Ascending aorta (tissue), 2 donors: ENCODE measurements at regions not wholly inside any gene's neighbourhood (a gene's known extent, or its start where the extent isn't known, plus 50 kb on each side); places are given as distances from the start of the nearest gene placed in this dataset.

Experiments used
- DNase-seq, 2 donors: peaks; one replicate each; pipeline ENCODE4 v3.0.0-alpha.2; 2019; ENCODE audit warnings: low spot score in 2 of 2
- H3K27ac ChIP-seq, 2 donors: fragments of 200-600 bp; sonication (generic); one replicate each; pipeline ENCODE4 v1.5.1; 2016 to 2017; ENCODE audit warnings: mild to moderate bottlenecking in 1 of 2
- H3K27me3 ChIP-seq: fragments of 200-600 bp; sonication (generic); one replicate; pipeline ENCODE4 v1.5.1; 2017
- H3K36me3 ChIP-seq, 2 donors: fragments of 200-600 bp; sonication (generic); one replicate each; pipeline ENCODE4 v1.5.1; 2016
- H3K4me1 ChIP-seq, 2 donors: fragments of 200-600 bp; sonication (generic); one replicate each; pipeline ENCODE4 v1.5.1; 2016 to 2017; ENCODE audit warnings: mild to moderate bottlenecking in 1 of 2
- H3K4me3 ChIP-seq, 2 donors: fragments of 200-600 bp; sonication (generic); one replicate each; pipeline ENCODE4 v1.5.1; 2016 to 2017; ENCODE audit warnings: mild to moderate bottlenecking in 1 of 2
- H3K9me3 ChIP-seq, 2 donors: fragments of 200-600 bp; sonication (generic); one replicate each; pipeline ENCODE4 v1.5.1; 2016
- intact Hi-C: fragments of 100-400 bp; cut with DNase I; formaldehyde crosslinking; loops from one replicate; pipeline ENCODE4 v1.15.1; 2023
- TF ChIP-seq, protein P1 (sequence below), 3 experiments: fragments of 200-600 bp in 2 of 3; fragments of 450-650 bp in 1 of 3; sonication (generic) in 2 of 3; IDR thresholded peaks; one replicate each; pipeline ENCODE4 v1.5.1; 2016 to 2019; ENCODE audit warnings: antibody characterized with exemption in 3 of 3, mild to moderate bottlenecking in 1 of 3, moderate library complexity in 1 of 3

DNA sequence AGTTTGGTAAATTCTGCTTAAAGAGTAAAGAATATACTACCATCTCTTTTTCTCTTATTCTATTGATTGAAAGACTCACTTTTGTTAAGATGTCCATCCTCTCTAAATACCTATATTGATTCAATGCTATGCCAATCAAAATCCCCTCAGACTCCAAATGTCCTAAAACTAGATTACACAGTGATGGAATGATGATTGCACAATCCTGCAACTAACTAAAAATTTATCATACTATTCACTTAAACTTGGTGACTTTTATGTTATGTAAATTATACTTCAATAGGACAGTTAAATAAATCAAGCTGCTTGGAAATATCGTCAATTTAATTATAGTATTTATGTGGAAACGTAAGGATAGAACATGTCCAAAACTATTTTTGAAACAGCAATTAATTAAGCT is 2765.1 kb upstream of the PCDH20 start:
- intact Hi-C loops: no loop called here

DNA sequence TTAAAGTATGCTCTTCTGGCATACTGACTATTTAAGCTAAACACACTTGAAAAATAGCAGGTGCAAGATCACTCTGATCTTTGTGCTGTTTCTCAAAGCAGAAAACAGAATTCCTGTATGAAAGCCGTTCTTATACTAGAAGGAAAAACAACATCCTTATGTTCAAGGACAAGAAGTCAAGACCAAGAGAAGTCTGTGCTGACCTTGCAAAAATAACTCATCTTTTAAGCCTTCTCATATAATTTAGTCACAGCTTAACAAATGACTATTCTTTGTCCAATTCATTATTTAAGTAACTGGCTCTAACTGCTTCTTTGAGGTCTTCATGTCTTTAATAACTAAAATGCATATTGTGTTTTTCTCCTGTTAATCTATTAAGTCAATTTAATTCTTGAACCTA is 2750.2 kb upstream of the PCDH20 start:
- TF ChIP-seq, protein P1, sequence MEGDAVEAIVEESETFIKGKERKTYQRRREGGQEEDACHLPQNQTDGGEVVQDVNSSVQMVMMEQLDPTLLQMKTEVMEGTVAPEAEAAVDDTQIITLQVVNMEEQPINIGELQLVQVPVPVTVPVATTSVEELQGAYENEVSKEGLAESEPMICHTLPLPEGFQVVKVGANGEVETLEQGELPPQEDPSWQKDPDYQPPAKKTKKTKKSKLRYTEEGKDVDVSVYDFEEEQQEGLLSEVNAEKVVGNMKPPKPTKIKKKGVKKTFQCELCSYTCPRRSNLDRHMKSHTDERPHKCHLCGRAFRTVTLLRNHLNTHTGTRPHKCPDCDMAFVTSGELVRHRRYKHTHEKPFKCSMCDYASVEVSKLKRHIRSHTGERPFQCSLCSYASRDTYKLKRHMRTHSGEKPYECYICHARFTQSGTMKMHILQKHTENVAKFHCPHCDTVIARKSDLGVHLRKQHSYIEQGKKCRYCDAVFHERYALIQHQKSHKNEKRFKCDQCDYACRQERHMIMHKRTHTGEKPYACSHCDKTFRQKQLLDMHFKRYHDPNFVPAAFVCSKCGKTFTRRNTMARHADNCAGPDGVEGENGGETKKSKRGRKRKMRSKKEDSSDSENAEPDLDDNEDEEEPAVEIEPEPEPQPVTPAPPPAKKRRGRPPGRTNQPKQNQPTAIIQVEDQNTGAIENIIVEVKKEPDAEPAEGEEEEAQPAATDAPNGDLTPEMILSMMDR (IDR thresholded peaks at IDR 0.05): no peak
- Histone ChIP-seq H3K4me3 (no peak overlapping the region), H3K27me3 (no peaks in the 10 kb centered on the region), H3K4me1 (no peaks in the 10 kb centered on the region), H3K36me3 (no peaks in the 10 kb centered on the region), H3K27ac (no peak overlapping the region), H3K9me3 (no peaks in the 10 kb centered on the region)
- DNase-seq: no peak
- intact Hi-C loops: no loop called here

More for the DNA sequence above, 2765.1 kb upstream of the PCDH20 start:
- Histone ChIP-seq H3K27me3 (no peaks in the 10 kb centered on the region), H3K9me3 (no peaks in the 10 kb centered on the region), H3K4me1 (no peaks in the 10 kb centered on the region), H3K36me3 (no peaks in the 10 kb centered on the region), H3K4me3 (no peak overlapping the region), H3K27ac (no peak overlapping the region)
- no peak for DNase-seq
- TF ChIP-seq, protein P1 (IDR thresholded peaks at IDR 0.05): no peak

DNA sequence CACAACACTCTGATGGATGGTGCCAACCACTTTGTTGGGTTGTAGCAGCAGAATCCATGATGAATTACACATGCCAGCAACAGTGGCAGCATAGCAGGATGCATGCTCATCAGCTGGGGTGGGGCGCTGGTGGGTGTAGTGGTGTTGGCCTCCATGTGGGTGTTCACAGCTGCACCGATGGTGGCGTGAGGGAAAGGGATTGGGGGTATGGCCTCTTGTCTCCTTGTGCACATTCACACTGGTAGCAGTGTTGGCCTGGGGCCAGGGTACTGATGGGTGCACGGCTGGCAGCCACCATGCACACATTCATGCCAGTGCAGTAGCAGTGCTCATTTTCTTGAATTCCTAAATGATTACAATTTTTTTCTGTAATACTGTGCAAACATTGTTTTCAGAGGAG is 2748.8 kb upstream of the PCDH20 start:
- no peaks in the 10 kb centered on the region for H3K9me3 ChIP-seq
- no peak overlapping the region for H3K4me3 ChIP-seq
- no peak for DNase-seq
- intact Hi-C loops: no loop called here
- no peaks in the 10 kb centered on the region for H3K4me1 ChIP-seq
- no peak overlapping the region for H3K27ac ChIP-seq
- H3K36me3 ChIP-seq: no peaks in the 10 kb centered on the region
- no peaks in the 10 kb centered on the region for H3K27me3 ChIP-seq
- TF ChIP-seq, protein P1 (IDR thresholded peaks at IDR 0.05): no peak

DNA sequence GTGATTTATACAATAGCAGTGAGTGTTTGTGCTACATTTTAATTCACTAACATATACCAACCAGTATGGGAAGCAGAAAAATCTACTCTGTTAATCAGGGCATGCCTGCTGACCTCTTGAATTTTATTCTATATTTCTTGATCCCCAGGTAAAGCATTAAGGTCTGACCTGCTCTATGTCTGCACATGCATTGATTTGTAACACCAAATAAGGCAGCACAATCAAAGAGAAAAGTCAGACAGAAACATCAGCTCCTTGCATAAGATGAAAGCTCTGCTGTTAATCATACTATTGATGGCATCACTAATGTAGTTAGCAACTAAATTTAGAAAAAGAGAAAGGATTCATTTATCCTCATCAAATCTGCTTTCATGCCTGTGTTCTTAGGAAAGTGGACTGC is 2744.8 kb upstream of the PCDH20 start:
- TF ChIP-seq, protein P1 (IDR thresholded peaks at IDR 0.05): no peak

DNA sequence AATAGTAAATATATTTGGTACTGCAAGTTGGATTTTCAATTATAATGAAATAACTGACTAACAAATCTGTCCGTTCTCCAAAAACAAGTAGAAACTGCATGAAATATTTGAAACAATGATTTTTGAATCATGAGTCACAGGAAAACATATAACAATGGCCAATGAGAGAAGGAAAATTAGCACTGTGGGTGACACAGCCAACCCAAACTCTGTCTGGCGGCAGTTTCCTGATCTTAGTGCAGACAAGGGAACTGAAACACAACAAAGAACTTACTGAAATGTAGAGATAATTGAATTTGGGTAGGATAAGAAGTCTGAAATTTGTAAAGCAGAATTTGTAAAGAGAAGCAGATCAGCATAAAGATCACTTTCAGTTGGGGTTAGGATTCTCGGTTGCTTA is 2743.3 kb upstream of the PCDH20 start:
- no peak overlapping the region for H3K4me3 ChIP-seq
- no peak for DNase-seq
- no peak overlapping the region for H3K27ac ChIP-seq
- no peaks in the 10 kb centered on the region for H3K9me3 ChIP-seq
- H3K27me3 ChIP-seq: no peaks in the 10 kb centered on the region
- intact Hi-C loops: no loop called here
- no peaks in the 10 kb centered on the region for H3K4me1 ChIP-seq
- TF ChIP-seq, protein P1 (IDR thresholded peaks at IDR 0.05): no peak
- no peaks in the 10 kb centered on the region for H3K36me3 ChIP-seq

More for the DNA sequence above, 2744.8 kb upstream of the PCDH20 start:
- H3K27ac ChIP-seq: no peak overlapping the region
- H3K9me3 ChIP-seq: no peaks in the 10 kb centered on the region
- H3K27me3 ChIP-seq: no peaks in the 10 kb centered on the region
- intact Hi-C loops: no loop called here
- no peak for DNase-seq
- no peak overlapping the region for H3K4me3 ChIP-seq
- no peaks in the 10 kb centered on the region for H3K4me1 ChIP-seq
- no peaks in the 10 kb centered on the region for H3K36me3 ChIP-seq

DNA sequence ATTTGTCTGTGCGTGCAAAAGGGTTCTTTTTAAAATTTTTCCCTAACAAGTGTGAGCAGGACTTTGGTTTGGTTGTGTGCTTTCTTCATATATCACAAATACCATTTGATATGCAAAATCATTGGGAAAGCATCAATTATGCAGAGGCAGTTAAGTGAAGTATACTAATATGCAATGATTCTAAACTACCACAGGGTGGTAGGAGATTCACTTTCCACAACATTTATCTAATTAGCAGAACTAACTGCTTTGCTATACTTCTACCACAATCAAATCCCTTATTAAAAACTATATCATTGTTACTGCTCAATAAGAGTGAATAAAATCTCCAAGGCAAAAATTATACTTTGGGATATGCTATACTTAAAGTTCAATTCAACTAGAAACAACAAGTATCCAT is 2738.9 kb upstream of the PCDH20 start:
- no peak for DNase-seq
- no peak overlapping the region for H3K4me3 ChIP-seq
- no peak overlapping the region for H3K27ac ChIP-seq
- H3K9me3 ChIP-seq: no peaks in the 10 kb centered on the region
- TF ChIP-seq, protein P1 (IDR thresholded peaks at IDR 0.05): no peak
- H3K27me3 ChIP-seq: no peaks in the 10 kb centered on the region
- intact Hi-C loops: no loop called here
- H3K36me3 ChIP-seq: no peaks in the 10 kb centered on the region
- H3K4me1 ChIP-seq: no peaks in the 10 kb centered on the region
